Stimulated activated CD4-positive, alpha-beta T cell treated with anti-CD3 and anti-CD28 coated beads, Interleukin-15, amount 100 ng/mL, for 24 hours (primary cell): ENCODE measurements at regions not wholly inside any gene's neighbourhood (a gene's known extent, or its start where the extent isn't known, plus 50 kb on each side); places are given as distances from the start of the nearest gene placed in this dataset.

Source experiments
- DNase-seq: peaks from one replicate; pipeline ENCODE4 v3.0.0-alpha.2; 2020

- DNase-seq = no peak
Measured at GRCh38 chr1:4090976-4091660, 191.0 kb upstream of the C1orf174 start.

- DNase-seq = no peak
Measured at GRCh38 chr1:4091996-4092395, 191.9 kb upstream of the C1orf174 start.

- DNase-seq = no peak
Measured at GRCh38 chr1:4093856-4094565, 193.9 kb upstream of the C1orf174 start.

GRCh38 chr1:4095433-4095971 lies 195.4 kb upstream of the C1orf174 start:
- DNase-seq = no peak

GRCh38 chr1:4101459-4102161 lies 201.5 kb upstream of the C1orf174 start:
- no peak for DNase-seq

GRCh38 chr1:4105300-4105880 lies 205.3 kb upstream of the C1orf174 start:
- no peak for DNase-seq

- DNase-seq = no peak
Measured at GRCh38 chr1:4106731-4107130, 206.7 kb upstream of the C1orf174 start.

- DNase-seq = no peak
Measured at GRCh38 chr1:4107291-4107690, 207.2 kb upstream of the C1orf174 start.

- DNase-seq = no peak
Measured at GRCh38 chr1:4108331-4108730, 208.3 kb upstream of the C1orf174 start.

GRCh38 chr1:4108758-4109627 lies 208.9 kb upstream of the C1orf174 start:
- DNase-seq = no peak

- DNase-seq = no peak
Measured at GRCh38 chr1:4109628-4109940, 209.5 kb upstream of the C1orf174 start.

- no peak for DNase-seq
Measured at GRCh38 chr1:4110888-4111287, 210.8 kb upstream of the C1orf174 start.

GRCh38 chr1:4113897-4114296 lies 213.8 kb upstream of the C1orf174 start:
- DNase-seq = no peak

GRCh38 chr1:4115191-4115900 lies 215.3 kb upstream of the C1orf174 start:
- DNase-seq = no peak

- no peak for DNase-seq
Measured at GRCh38 chr1:4117196-4117595, 217.1 kb upstream of the C1orf174 start.

- DNase-seq = no peak
Measured at GRCh38 chr1:4118746-4119515, 218.9 kb upstream of the C1orf174 start.

- no peak for DNase-seq
Measured at GRCh38 chr1:4119516-4120220, 219.6 kb upstream of the C1orf174 start.

- no peak for DNase-seq
Measured at GRCh38 chr1:4120557-4121292, 220.7 kb upstream of the C1orf174 start.

GRCh38 chr1:4121293-4121684 lies 221.2 kb upstream of the C1orf174 start:
- no peak for DNase-seq
